ENCODE measurements at regions not wholly inside any gene's neighbourhood (a gene's known extent, or its start where the extent isn't known, plus 50 kb on each side); places are given as distances from the start of the nearest gene placed in this dataset.

GRCh38 chr6:120451508-120451907 is 882.8 kb downstream of the TBC1D32 start:
- FAIRE-seq = no peak
- no peak overlapping the region for H3K4me2 ChIP-seq (ENCODE audit: low read depth, low read length)
- no peak overlapping the region for H3K4me3 ChIP-seq (replicated peaks in 1 of 3; ENCODE audit: insufficient read depth in 1 of 3, low read depth in 2 of 3, low read length in 3 of 3)
- DNase-seq (ENCODE audit: low spot score) = no peak
- intact Hi-C loops (cut with micrococcal nuclease; ENCODE audit: unreplicated experiment) (no loop called here), in situ Hi-C loops (cut with HindIII; ENCODE audit: extremely low pct_ligation_motif_present, low pct_unique_long_range_greater_than_20kb) (no loop called here)
- CTCF ChIA-PET (ENCODE audit: low intra/inter-chr PET ratio, low total read pairs) = no interaction called here
- no TSS peak for BruUV-seq (replicated peaks)
- POLR2A ChIA-PET = no interaction called here
- no peak overlapping the region for H3K9ac ChIP-seq (ENCODE audit: insufficient read depth, low read depth, low read length)
- no peak for ATAC-seq
- no peaks in the 10 kb centered on the region for H4K20me1 ChIP-seq (ENCODE audit: insufficient read depth, low read length)
- H3K4me1 ChIP-seq (ENCODE audit: insufficient read depth, low read length) = no peaks in the 10 kb centered on the region
- H3K36me3 ChIP-seq (replicated peaks in 1 of 2; ENCODE audit: control insufficient read depth in 1 of 2, insufficient read depth in 2 of 2, low read length in 2 of 2) = no peaks in the 10 kb centered on the region
- H3K27ac ChIP-seq (ENCODE audit: extremely low read length, insufficient read depth, low read length) = no peak overlapping the region
- no peak for TF ChIP-seq ZSCAN20 (CRISPR knock-in tag; IDR thresholded peaks at IDR 0.05; ENCODE audit: borderline replicate concordance)
- no peak for TF ChIP-seq GABPB1 (CRISPR knock-in tag; IDR thresholded peaks at IDR 0.05)
- no peak for TF ChIP-seq ELF1 (CRISPR knock-in tag; IDR thresholded peaks at IDR 0.05)
- no peak for TF ChIP-seq CHD2 (IDR thresholded peaks at IDR 0.05; ENCODE audit: low read depth, low read length)
- TF ChIP-seq ZNF512 (CRISPR knock-in tag; IDR thresholded peaks at IDR 0.05) = no peak
- no peak for TF ChIP-seq MED1 (CRISPR knock-in tag; IDR thresholded peaks at IDR 0.05)
- no peak for TF ChIP-seq SIN3B (IDR thresholded peaks at IDR 0.05; ENCODE audit: low read length)
- TF ChIP-seq SALL1 (CRISPR knock-in tag; IDR thresholded peaks at IDR 0.05) = no peak
- TF ChIP-seq ZEB1 (IDR thresholded peaks at IDR 0.05; ENCODE audit: insufficient replicate concordance, low read depth) = no peak
- no peak for TF ChIP-seq NPAS2 (CRISPR knock-in tag; IDR thresholded peaks at IDR 0.05; ENCODE audit: borderline replicate concordance)
- no peak for TF ChIP-seq NFIB (CRISPR knock-in tag; IDR thresholded peaks at IDR 0.05; ENCODE audit: borderline replicate concordance)
- no peak for TF ChIP-seq CHD4 (IDR thresholded peaks at IDR 0.05; ENCODE audit: borderline replicate concordance, low read length)
- no peak for TF ChIP-seq TCF7L2 (IDR thresholded peaks at IDR 0.05; ENCODE audit: low read depth, low read length)
- TF ChIP-seq TAF1 (CRISPR knock-in tag; IDR thresholded peaks at IDR 0.05) = no peak
- no peak for TF ChIP-seq ZNF24 (IDR thresholded peaks at IDR 0.05)
- TF ChIP-seq ZBTB39 (CRISPR knock-in tag; IDR thresholded peaks at IDR 0.05) = no peak
- no peak for TF ChIP-seq MAFF (IDR thresholded peaks at IDR 0.05; ENCODE audit: low read depth, low read length)
- TF ChIP-seq SRSF1 (optimal IDR thresholded peaks at IDR 0.05; ENCODE audit: low read depth, low read length) = no peak
- no peak for TF ChIP-seq ZNF331 (CRISPR knock-in tag; IDR thresholded peaks at IDR 0.05)
- no peaks in the 10 kb centered on the region for H3K79me2 ChIP-seq (ENCODE audit: insufficient read depth, low read length)
- H3K27me3 ChIP-seq (ENCODE audit: control insufficient read depth in 1 of 2, insufficient read depth in 2 of 2, low read length in 2 of 2) = no peaks in the 10 kb centered on the region
- no peak overlapping the region for H2AFZ ChIP-seq (ENCODE audit: low read length)
- peaks cover 5% of the 10 kb centered on the region for H3K9me3 ChIP-seq (ENCODE audit: low read length)
